ENCODE measurements at regions not wholly inside any gene's neighbourhood (a gene's known extent, or its start where the extent isn't known, plus 50 kb on each side); places are given as distances from the start of the nearest gene placed in this dataset.

- TF ChIP-seq CTCF (IDR thresholded peaks at IDR 0.05): no peak
- TF ChIP-seq POLR2AphosphoS5 (IDR thresholded peaks at IDR 0.05): no peak
These were observed 71.9 kb downstream of the BLID start for GRCh38 chr11:122044086-122044485.

Measured in transverse colon (tissue), 4 donors.